GM12878 (cell line): ENCODE measurements at regions not wholly inside any gene's neighbourhood (a gene's known extent, or its start where the extent isn't known, plus 50 kb on each side); places are given as distances from the start of the nearest gene placed in this dataset.

Source experiments
- BCL11A ChIP-seq: IDR thresholded peaks from 2 replicates; pipeline ENCODE4 v1.6.1; 2011; ENCODE audit warnings: low read depth, low read length
- CTCF ChIP-seq, 3 experiments: IDR thresholded peaks in 2 of 3; conservative IDR thresholded peaks in 1 of 3; 2 replicates each; pipeline ENCODE4 v1.5.1; 2011; ENCODE audit warnings: low read depth in 3 of 3, low read length in 3 of 3, mild to moderate bottlenecking in 3 of 3, control low read depth in 2 of 3, moderate library complexity in 2 of 3, inconsistent platforms in 1 of 3, mixed read lengths in 1 of 3; ENCODE audit not compliant: control insufficient read depth in 2 of 3, insufficient read depth in 1 of 3; ENCODE audit errors: extremely low read depth in 1 of 3
- EED ChIP-seq: sonication (generic); IDR thresholded peaks from 2 replicates; pipeline ENCODE4 v1.6.1; 2016; ENCODE audit warnings: antibody characterized with exemption, low read depth
- ELK1 ChIP-seq: IDR thresholded peaks from 2 replicates; pipeline ENCODE4 v1.6.1; 2012; ENCODE audit warnings: low read depth, low read length, improper control_type of control experiment
- EZH2 ChIP-seq: IDR thresholded peaks from 2 replicates; pipeline ENCODE4 v1.6.1; 2012; ENCODE audit warnings: low read depth, mild to moderate bottlenecking, control low read depth, inconsistent platforms, low read length, borderline replicate concordance; ENCODE audit not compliant: control insufficient read depth
- HDAC2 ChIP-seq: fragments of 200-600 bp; sonication (generic); IDR thresholded peaks from 2 replicates; pipeline ENCODE4 v1.6.1; 2017
- LARP7 ChIP-seq: fragments of 450-650 bp; IDR thresholded peaks from 2 replicates; pipeline ENCODE4 v1.6.1; 2017; ENCODE audit warnings: mild to moderate bottlenecking
- POLR2A ChIP-seq: IDR thresholded peaks from 2 replicates; pipeline ENCODE4 v1.6.1; 2011; ENCODE audit warnings: low read depth, mild to moderate bottlenecking, low read length
- POLR2AphosphoS5 ChIP-seq: IDR thresholded peaks from 2 replicates; pipeline ENCODE4 v1.6.1; 2011; ENCODE audit warnings: mild to moderate bottlenecking, low read length, inconsistent platforms
- SREBF2 ChIP-seq: IDR thresholded peaks from 2 replicates; pipeline ENCODE4 v1.6.1; 2012; ENCODE audit warnings: mild to moderate bottlenecking, low read length
- ZBTB33 ChIP-seq: fragments of 450-650 bp; IDR thresholded peaks from 2 replicates; pipeline ENCODE4 v1.6.1; 2017; ENCODE audit warnings: mild to moderate bottlenecking

- TF ChIP-seq ZBTB33 (no peak), BCL11A (no peak), EED (no peak), ELK1 (no peak), CTCF (IDR thresholded peaks at IDR 0.05 in 2 of 3, conservative IDR thresholded peaks at IDR 0.05 in 1 of 3; ENCODE audit: control insufficient read depth in 2 of 3, extremely low read depth in 1 of 3, insufficient read depth in 1 of 3, low read depth in 3 of 3, low read length in 3 of 3) (no peak), POLR2AphosphoS5 (no peak), POLR2A (no peak), HDAC2 (no peak), LARP7 (no peak), SREBF2 (no peak), EZH2 (no peak)
Observed at GRCh38 chr9:115416299-115416698, 298.3 kb upstream of the TNC start.
